ACHN (cell line): ENCODE measurements at regions not wholly inside any gene's neighbourhood (a gene's known extent, or its start where the extent isn't known, plus 50 kb on each side); places are given as distances from the start of the nearest gene placed in this dataset.

Source experiments
- DNase-seq: peaks from one replicate; pipeline ENCODE4 v3.0.0-alpha.2; 2015
- in situ Hi-C: cut with HindIII; loops from 2 replicates; pipeline ENCODE4 v1.10.0; 2017; ENCODE audit warnings: low sequenced_read_pairs, low pct_ligation_motif_present, low pct_unique_long_range_greater_than_20kb

DNA sequence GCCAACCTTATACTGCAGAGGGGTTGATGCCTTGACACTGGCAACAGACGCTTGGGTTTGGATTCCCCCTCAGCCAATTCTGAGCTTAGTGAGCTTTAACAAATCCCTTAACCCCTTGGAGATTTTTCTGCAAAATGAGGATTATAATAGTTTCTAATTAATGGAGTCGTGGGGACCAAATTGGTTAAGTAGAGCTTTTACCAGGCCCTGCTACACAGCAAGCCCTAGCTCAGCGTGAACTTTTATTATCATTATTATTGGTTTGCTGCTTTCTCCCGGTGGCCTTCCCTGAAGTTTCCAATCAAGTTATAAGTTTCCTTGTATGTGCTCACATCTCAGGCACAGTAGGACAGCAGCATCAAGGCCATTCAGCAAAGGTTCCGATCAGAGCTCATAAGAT, 156.6 kb upstream of the GUCY1A2 start:
- DNase-seq: no peak
- in situ Hi-C loops: no loop called here

DNA sequence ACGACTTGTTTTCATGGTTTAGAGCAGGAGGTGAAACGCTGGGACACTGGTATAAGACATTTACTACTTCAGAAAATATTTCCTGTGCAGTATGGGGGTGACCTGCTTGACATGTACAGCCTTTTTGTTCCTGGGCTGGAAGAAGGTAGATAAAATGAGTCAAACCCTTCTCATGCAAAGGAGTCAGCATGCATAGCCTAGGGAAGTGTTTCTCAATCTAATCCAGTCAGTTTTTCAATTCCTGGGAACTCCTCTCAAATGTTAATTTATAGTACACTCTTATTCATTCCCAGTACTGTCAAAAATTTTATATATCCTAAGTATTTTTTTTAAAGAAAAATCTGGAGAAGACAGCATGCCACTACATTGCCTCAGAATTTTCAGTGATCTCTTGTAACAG, 154.7 kb upstream of the GUCY1A2 start:
- in situ Hi-C loops: no loop called here
- no peak for DNase-seq

DNA sequence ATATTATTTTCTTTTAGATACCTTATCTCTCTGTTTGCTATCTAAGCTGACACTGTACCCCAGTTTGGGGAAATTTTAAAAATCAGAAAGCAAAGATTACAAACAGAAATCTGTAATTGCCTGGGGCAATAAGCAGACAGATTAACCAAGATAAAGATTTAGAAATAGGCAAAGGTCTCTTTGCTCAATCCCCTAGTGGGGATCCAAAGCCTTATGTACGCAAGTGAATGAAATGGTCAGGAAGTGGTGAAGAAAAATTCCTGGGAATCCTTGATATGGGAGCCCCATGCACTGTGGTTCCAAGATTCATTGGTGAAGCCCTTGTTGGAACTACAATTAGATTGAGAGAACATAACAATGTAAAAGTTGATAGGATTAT, 139.5 kb upstream of the GUCY1A2 start:
- in situ Hi-C loops: no loop called here
- DNase-seq: no peak

DNA sequence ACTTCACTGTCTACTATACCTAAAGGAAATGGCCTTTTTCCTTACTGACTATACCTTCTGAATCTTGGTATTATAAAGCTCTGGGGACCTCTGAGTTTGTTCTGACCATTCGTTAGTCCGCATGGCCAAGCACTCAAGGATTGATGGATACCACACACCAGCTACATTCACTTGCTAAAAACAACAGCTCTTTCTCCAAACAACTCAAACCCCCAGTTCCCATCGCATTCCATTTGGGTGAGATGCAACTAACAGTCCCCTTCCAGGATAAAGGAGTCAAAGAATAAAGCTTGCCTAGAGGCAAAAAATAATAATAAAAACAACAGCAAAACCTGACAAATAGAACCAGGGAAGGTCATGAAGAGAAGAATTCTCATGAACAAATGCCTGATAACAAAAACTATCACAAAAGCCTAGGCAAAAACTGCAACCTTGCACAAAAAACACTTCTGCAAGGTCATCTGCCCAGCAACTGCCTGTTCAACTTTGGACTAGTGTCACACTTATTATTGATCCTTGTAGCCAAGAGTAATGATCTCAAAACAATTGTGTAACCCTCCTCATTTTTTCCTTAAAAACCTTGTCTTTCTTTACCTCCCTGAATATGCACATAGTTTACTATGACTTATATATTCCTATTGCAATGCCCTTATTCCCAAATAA, 139.0 kb upstream of the GUCY1A2 start:
- in situ Hi-C loops: no loop called here
- no peak for DNase-seq

DNA sequence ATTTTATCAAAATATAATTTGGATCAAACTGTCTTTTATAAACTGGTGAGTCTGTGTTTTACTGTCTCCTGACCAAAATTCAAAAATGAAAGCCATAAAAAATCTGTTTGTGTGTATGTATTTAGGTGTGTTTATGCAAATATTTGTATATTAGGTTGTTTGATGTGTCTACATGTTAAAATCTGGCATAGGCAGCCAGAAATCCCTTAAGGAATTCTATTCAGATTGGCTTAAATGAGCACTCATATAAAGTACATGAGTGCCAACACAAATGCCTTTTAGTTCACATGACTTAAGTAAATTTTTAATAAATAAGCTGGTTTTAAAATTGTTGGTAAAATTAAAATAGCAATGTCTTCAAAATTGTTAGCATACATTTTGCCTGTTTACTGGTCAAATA, 133.3 kb upstream of the GUCY1A2 start:
- DNase-seq: no peak
- in situ Hi-C loops: no loop called here

DNA sequence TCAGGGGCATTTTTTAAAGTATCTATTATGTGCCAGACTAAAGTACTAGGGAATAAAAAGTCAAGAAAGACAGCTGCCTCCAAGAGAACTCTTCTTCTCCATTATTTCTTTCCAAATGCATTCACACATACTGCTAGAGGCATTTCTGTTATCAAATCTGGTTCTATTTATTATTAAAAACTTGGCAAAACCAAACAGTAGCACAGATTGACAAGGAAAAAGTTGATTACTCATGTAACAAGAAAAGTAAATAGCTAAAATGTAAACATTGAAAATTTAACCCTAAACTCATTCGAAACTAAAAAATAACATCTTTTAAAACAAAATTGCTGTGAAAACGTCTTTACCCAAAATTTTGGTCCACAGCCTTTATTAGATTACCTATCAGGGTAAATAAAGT, 132.9 kb upstream of the GUCY1A2 start:
- in situ Hi-C loops: no loop called here
- DNase-seq: no peak

DNA sequence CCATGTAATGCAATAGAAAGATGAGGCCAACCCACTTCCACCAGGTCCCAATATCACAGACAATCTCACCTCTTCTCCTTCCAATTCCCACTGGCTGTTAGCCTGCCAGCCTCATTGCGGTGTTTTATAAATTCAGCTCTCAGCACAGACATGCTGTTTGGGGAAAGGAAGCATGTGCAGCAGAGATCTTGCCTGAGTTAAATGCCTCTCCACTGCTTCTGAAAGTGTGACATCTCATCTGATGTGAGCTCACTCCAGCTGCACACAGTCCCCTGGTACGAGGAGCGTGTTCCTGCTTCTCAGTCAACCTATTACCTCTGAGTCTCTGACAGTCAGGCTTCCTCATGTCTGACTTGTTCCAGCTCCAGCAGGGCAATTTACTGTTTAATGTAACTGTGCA, 122.7 kb upstream of the GUCY1A2 start:
- DNase-seq: no peak
- in situ Hi-C loops: no loop called here

DNA sequence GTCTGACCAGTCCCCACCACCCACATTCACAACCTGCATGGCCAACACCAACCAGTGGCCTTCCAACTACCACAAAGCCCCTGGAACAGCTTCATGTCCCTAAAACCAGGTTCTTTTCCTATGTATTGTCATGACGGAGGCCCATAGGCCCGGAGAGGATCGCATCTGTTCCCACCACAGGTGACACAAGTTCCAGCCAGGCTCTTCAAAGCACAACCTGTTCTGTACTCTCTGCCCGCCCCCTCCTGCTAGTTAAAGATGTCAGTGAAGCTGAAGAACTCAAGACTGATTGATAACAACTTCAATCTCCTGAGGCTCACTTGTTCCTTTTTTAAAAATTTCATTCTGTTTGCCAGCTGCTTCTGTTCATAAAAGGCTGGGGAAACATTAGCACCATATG, 121.1 kb upstream of the GUCY1A2 start:
- DNase-seq: no peak
- in situ Hi-C loops: no loop called here

DNA sequence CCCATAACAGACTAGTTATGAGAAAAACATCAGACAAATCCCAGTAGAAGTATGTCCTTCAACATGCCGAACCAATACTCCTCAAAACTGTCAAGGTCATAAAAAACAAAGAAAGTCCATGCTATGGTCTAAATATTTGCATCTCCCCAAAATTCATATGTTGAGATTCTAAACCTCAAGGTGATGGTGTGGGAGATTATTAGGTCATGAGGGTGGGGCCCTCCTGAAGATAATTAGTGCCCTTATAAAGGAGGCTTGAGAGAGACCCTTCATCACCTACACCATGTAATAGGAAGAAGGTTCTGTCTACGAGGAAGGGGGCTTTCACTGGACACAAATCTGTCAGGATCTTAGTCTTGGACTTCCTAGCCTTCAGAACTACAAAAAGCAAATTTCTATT, 118.6 kb upstream of the GUCY1A2 start:
- in situ Hi-C loops: no loop called here

DNA sequence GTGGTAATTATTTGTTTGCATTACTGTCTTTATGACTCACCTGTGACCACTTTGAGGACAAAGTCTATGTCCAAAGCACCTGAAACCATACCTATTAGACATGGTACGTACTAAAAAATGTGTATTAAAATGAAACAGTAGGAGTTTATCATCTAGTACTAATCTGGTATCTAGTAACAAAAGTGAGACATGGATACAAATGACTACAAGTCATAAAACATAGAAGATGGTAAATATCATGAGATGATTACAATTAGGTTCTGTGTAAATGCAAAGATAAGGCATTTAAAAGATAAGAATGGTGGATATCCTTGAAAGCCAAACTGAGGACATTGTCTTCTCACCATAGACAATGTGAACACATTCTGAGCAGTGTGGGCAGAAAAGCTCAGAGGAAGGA, 113.5 kb upstream of the GUCY1A2 start:
- DNase-seq: no peak
- in situ Hi-C loops: no loop called here

More for the DNA sequence above, 118.6 kb upstream of the GUCY1A2 start:
- no peak for DNase-seq

DNA sequence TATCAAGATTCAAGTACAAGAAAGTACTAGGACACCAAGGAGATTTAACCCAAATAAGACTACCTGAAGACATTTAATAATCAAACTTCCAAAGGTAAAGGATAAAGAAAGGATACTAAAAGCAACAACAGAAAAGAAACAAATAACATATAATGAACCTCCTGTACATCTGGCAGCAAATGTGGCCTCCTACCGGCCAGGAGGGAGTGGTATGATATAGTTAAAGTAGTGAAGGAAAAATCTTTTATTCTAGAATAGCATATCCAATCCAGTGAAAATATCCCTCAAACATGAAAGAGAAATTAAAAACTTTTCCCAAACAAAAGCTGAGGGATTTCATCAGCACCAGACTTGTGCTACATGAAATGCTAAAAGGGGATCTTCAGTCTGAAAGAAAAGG, 104.7 kb upstream of the GUCY1A2 start:
- no peak for DNase-seq
- in situ Hi-C loops: no loop called here

DNA sequence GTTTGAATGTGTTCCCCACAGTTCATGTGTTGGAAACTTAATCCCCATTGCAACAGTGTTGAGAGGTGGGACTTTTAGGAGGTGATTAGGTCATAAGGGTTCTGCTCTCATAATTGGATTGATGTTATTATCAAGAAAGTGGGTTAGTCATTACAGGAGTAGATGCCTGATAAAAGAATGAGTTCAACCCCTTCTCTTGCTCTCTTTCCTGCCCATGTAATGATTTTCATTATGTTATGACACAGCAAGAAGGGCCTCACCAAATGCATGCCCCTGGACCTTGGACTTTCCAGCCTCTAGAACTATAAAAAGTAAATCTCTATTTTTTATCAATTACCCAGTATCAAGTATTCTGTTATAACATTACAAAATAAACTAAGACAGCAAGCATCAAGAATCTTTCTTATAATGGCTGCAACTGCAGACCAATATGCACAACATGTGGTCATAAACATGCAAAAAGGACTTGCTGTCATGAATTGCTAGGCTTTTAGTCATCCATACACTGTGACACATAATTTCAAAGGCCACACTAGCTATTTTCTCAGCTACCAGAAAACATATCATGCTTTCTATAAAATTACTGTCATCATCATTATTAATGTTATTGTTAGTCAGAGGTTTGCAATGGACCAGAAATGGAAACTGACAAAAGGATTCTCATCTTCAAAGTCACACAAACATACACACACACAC, 99.9 kb upstream of the GUCY1A2 start:
- DNase-seq: no peak
- in situ Hi-C loops: no loop called here

DNA sequence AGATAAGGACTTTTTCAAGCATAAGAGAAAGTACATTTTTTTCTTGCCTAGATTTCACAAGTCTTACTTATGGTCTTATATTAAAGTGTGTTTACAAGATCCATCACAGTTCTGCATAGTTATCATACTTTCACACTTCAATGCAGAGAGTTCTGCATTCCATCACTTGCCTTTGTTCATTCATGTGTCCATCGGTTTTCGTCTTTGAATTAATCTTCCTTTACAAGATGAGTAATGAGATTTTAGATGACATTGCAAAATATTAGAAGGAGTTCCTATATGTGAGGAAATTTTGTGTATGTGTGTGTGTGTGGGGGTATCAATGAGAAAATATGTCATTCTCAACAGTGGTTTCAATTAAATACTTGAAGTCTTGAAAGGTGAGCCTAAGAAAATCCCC, 98.1 kb upstream of the GUCY1A2 start:
- in situ Hi-C loops: no loop called here

DNA sequence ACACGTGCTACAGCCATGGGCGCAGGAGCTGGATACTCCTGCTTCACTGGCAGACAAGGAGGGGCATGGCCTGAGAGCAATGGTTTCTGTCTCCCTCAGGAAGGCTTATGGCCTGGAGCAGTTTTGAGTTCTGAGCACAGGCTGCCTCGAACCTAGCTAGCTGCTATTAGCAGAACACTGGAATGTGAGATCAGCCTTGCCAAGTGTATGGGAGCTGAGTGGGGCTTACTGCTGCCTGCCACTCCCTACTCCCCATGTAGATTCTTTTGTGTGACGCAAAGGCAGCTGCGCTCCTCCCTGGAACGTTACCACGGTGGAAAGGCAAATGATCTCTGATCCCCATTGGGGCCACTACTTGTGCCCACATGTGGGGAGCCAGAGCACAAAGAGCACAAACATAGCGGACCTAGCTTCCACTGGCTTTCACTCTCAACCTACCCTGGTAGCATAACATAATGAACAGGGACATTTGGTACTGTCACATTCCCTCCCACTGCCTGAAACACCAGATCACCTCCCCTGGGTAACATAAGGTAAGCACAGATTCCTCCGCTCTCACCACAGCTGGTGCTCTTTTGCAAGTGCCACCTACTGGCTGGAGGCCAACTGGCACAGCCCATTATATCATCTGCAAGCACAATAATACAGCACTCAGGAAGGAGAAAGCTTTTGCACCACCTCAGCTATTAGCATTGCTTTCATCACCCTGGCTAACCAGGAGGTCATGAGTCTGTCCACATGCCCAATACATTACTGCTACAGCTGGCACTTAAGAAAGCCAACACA, 84.6 kb upstream of the GUCY1A2 start:
- in situ Hi-C loops: no loop called here
- DNase-seq: no peak

More for the DNA sequence above, 98.1 kb upstream of the GUCY1A2 start:
- peak; percentile 73 for DNase-seq

DNA sequence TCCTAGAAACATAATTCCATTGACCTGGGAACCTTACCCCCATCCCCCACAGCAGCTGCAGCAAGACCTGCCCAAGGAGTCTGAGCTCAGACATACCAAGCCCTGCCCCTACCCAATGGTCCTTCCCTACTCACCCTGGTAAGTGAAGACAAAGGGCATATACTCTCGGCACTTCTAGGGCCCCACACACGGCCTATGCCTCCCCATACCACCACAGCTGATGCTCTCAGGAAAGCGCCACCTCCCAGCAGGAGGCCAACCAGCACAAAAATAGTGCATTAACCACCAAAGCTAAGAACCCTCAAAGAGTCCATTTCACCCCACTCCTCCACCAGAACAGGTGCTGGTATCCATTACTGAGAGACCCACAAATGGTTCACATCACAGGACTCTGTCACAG, 74.4 kb upstream of the GUCY1A2 start:
- no peak for DNase-seq
- in situ Hi-C loops: no loop called here

DNA sequence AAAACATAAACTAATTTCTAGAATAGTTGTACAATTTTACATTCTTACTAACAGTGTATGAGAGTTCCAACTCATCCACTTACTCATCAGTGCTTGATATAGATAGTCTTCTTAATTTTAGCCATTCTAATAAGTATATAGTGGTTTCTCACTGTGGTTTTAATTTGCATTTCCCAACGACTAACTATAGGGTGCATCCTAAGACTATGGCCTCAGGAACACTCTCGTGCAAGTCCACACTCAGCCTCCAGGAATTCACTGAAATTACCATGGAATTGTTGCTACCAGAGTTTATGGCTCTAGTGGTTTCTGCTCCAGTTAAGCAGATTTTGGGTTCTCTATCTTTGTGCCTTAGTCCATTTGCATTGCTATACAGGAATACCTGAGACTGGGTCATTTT, 60.1 kb upstream of the GUCY1A2 start:
- in situ Hi-C loops: no loop called here
- DNase-seq: peak; percentile 1

DNA sequence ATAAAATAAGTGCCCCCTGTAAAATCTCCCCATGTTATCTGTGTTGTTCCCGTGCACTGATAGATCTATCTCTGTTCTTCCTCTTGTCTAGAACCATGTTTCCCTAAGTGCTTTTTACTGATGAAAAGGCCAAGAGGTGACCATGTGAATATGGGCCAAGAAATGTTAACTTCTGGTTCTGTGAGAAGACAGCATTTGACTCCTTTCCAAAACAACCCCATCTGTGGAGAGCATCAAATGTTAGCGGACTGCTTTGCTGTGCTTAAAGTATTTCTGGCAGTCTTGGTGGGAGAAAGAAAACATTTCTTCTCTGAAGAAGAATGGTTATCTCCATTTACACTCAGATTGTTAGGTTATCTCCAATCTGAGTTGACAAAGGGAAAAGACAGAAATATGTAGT, 58.6 kb upstream of the GUCY1A2 start:
- DNase-seq: no peak
- in situ Hi-C loops: no loop called here

DNA sequence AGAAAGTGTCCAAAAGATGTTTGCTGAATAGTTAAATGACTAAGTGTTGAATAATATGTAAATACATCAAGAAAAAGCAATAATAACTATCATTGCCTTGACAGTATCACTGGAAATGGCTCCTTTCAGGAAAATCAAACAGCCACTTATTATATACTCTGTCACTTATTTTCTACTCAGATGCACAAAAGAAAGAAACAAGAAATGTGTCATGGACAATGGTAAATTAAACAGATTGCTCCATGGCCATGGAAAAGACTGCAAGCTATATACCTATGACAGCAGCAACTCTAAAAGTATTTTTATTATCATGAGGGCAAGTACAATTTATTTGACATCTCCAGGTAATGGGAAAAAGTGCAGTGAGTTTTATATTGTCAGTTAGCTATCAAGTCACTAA, 52.9 kb upstream of the GUCY1A2 start:
- in situ Hi-C loops: no loop called here
- DNase-seq: no peak
